ENCODE measurements at regions not wholly inside any gene's neighbourhood (a gene's known extent, or its start where the extent isn't known, plus 50 kb on each side); places are given as distances from the start of the nearest gene placed in this dataset.
"Not testable (repeated sequence)": the region's sequence is repeated elsewhere in the genome, so short reads cannot be mapped to it uniquely, and the experiment has no call there.

DNA sequence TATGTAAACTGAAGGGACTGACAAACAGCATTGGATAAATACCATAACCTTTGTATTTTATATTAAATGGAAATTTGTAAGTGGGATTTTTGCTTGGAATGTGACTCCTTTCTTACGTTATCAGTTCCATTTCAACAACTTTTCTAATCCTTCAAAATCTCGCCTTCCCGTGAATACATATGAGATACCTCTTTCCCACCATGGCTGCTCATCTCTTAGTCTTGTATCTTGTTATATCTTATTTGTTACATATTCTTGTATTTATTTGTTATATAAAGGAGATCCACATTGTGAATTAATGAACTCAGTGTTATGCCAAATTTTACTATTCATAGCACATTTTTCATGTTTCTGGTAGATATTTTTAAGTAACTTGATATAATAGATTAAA, 623.7 kb downstream of the MCTP2 start:
- no peak for DNase-seq

DNA sequence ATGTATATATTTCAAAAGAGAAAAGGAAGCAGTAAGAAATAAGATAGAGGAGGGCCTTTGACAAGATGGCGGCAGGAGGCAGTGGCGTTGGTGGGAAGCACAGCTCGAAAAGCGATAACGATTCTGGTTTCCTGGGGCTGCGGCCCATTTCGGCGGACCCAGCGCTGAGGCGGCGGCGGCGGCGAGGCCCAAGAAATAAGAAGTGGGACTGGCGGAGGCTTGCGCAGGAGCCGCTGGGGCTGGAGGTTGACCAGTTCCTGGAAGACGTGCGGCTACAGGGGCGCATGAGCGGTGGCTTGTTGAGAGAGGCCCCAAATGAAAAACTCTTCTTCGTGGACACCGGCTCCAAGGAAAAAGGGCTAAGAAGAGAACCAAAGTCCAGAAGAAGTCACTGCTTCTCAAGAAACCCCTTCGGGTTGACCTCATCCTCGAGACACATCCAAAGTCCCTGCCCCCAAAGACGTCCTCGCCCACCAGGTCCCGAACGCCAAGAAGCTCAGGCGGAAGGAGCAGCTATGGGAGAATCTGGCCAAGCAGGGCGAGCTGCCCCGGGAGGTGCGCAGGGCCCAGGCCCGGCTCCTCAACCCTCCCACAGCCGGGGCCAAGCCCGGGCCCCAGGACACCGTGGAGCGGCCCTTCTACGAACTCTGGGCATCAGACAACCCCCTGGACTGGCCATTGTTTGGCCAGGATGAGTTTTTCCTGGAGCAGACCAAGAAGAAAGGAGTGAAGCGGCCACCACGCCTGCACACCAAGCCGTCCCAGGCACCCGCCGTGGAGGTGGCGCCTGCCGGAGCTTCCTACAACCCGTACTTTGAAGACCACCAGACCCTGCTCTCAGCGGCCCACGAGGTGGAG, 624.3 kb downstream of the MCTP2 start:
- DNase-seq, result no peak

DNA sequence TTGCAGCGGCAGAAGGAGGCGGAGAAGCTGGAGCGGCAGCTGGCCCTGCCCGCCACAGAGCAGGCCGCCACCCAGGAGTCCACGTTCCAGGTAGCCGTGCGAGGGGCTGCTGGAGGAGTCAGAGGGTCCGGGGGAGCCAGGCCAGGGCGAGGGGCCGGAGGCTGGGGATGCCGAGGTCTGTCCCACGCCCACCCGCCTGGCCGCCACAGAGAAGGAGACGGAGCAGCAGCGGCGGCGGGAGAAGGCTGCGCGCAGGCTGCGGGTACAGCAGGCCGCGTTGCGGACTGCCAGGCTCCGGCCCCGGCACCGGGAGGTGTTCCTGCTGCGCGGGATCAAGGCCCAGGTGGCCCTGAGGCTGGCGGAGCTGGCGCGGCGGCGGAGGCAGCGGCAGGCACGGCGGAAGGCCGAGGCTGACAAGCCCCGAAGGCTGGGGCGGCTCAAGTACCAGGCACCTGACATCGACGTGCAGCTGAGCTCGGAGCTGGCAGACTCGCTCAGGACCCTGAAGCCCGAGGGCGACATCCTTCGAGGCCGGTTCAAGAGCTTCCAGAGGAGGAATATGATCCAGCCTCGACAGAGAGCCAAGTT, 625.0 kb downstream of the MCTP2 start:
- DNase-seq, result no peak

DNA sequence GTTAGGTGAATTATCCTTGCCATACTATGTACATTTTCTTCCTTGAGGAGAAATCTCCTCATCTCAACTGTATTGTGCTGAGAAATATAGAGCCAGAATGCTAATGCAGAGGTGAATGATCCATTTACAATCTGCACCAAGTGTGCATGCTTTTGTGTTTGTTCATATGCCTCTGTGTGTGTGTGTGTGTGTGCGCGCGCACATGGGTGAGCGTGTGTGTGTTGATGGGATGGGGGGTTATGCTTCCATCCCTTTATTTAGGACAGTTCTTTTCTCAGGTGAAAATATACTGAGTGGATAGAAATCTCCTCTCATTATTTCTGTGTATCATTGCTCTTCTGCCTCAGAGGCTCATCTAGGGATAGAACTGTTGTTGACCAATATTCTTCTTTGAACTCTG, 626.1 kb downstream of the MCTP2 start:
- DNase-seq, result no peak

DNA sequence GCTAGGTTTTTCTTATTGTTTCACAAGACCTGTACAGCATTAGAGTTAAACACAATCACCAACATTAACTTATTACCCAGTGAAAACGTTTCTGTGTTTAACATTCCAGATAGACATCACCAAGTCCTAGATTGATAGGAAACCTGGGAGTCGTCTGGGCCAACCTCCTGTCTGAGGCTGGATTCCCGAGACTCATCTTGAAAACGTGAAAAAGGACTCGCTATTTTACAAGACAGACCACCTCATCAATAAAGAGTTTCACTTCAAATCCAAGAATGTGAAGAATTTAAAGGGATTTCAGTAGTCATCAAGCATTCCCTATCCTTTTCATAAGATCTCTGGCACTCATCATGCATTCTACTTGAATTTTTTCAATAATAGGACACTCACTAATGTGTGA, 626.6 kb downstream of the MCTP2 start:
- DNase-seq, result no peak

DNA sequence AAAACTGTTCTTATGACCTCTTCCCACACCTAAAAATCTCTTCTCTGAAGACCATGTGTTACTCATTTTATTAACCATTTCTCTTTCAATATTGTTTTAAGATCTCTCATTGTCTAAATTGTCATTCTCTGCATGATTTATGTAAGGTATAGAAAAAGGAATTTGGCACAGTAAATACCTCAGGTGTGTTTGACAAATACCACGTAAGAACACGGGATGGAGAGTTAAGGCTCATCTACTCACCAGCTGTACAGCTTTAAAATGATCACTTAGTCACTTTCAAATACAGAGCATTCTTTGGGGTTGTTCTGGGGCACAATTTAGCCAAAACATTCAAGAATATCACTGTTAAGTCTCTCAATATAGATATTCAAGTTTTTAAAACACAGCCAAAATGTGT, 627.1 kb downstream of the MCTP2 start:
- DNase-seq, result no peak

DNA sequence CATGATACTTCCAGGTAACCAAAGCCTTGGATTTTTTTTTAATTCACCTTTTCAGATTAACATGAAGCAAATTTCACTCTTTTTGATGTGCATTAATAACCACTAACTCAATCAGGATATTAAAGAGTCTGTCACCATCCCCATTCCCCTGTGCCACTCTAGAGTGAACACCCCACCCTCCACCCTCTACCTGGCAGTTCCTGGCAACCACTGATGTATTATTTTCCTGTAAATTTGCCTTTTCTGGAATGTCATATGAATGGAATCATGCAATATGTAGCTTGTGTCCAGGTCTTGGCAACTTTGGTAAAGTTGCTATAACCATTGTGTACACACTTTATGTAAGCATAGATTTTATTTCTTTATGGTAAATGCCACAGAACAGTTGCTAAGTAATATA, 627.6 kb downstream of the MCTP2 start:
- no peak for DNase-seq

DNA sequence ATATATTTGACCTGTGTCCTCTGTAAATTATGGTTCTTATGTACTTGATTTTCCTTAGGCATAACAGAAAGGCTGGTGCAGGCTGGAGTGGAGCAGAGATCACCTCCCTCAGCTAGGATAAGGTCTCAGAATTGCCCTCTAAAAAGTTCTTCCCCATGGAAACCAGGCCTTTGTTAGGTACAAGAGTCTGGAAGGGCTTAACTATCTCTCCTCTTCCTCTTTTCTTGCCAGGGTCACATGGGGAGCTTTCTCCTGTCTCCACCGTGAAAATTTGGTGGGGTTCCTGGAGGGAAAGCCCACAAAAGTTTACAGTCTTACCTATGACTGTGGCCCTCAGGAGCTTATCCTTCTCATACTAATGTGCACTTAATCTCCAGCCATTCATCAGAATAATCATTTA, 633.2 kb downstream of the MCTP2 start:
- DNase-seq, result no peak

DNA sequence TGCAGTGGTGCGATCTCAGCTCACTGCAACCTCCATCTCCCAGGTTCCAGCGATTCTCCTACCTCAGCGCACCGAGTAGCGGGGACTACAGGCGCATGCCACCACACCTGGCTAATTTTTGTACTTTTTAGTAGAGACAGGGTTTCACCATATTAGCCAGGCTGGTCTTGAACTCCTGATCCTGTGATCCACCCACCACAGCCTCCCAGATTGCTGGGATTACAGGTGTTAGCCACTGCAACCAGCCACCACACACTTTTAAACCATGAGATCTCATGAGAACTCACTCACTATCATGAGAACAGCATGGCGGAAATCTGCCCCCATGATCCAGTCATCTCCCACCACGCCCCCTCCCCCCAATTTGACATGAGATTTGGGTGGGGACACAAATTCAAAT, 636.9 kb downstream of the MCTP2 start:
- not testable (repeated sequence) for DNase-seq

DNA sequence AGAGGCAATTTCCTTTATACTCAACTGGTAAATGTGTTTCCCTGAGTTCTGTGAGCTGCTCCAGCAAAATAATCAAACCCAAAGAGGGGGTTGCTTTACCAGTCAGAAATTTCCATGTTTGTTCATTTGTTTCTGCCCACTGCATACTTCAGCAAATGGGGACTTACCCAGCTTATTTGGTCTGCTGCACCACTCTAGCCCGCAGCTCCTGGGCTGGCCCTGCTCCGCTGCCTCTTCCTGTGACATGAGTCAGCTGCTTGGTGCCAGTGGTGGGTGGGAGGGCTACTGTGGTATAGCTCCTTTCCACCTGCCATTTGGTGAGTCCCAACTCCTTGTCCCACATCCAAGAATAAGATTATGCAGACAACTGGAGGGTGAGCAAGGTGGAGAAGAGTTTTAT, 644.2 kb downstream of the MCTP2 start:
- no peak for DNase-seq

DNA sequence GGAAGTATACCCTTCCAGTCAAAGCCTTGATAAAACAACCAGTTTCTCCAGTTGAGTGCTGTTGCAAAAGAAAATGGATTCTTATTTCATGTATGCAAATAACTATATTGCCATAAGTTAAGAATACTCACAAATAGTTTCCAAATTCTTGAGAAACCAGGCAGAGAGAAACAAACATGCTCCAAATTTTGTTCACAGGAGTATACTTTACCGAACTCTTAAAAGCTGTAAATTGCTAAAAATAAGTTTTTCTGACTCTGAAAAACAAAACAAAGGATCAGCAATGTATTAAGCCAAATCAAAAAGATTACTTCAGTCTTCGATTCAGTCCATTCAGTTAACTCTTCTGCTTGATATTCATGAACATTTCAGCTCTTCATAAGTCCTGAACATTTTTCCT, 646.5 kb downstream of the MCTP2 start:
- DNase-seq, result no peak

DNA sequence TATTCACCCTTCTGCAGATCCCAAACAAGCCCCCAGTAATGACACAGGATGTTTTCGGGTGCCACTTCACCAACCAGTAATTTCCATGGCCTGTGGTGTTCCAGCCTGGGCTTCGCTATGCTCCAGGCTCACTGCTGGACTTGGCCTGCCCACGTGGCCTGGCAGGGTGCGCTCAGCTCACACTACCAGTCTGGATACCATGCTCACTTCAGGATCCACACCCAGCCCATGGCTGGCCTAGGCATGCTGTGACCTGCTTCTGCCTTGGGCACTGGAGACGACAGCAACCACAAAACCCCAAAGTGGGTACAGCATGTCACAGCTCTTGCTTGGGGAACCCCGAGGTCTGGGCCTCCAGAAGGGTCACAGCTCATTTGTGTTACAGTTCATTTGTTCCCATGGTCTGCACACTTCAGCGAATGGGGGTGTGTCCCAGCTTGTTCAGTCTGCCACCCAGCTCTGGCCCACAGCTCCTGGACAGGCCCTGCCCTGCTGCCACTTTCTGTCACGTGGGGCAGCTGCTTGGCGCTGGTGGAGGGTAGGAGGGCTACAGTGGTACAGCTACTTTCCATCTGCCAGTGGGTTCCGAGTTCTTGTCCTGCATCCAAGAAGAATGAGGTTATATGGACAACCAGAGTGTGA, 650.8 kb downstream of the MCTP2 start:
- DNase-seq, result no peak

DNA sequence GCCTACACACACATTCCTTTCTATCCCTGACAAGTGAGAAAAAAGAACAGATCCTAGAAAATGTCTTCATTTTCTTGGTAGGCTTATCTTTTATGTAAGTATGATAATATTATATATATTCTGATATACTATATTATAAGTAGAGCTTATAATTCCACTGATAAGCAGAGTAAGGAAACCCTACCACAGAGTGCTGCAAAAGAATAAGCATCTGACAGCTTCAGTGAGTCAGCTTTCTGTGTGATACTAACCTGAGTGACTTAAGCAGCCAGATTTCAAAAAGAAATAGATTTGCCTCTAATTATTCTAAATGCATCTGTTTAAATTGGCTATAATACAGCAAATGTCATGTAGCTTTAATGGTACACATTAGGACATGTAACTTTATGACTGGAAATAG, 656.0 kb downstream of the MCTP2 start:
- DNase-seq, result no peak

DNA sequence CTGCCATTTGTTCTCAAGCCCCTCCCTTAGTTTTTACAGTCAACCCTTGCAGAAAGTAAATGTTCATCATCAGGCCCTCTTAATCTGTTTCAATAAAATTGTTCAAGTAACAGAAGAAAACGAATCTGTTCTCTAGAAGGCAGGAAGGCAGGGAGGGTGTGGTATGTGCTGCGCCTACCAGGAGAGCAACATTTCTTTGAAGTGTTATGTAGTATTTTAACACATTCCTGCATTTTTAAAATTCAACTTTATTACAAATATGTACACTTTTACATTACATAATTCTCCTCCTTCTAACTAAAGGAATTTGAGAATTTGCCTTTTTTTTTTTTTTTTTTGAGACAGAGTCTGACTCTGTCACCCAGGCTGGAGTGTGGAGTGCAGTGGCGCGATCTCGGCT, 657.8 kb downstream of the MCTP2 start:
- DNase-seq, result no peak

DNA sequence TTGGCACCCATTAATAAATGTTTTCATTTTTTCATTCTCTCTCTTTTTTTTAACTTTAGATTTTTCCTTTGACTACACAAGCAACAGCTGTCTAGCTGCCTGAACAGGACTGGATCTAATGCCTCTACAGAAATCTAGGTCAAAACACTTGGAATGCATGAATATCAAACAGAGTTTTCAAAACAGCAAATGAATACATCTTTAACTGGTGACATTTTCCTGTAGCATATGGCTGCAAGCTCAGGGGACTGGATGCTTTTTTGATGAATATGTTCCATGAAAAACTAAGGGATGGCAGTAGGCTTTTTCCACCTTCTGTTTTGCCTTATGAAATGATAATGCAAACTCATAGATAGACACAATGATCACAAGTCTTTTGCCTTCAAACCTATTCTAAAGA, 661.7 kb downstream of the MCTP2 start:
- DNase-seq, result no peak

DNA sequence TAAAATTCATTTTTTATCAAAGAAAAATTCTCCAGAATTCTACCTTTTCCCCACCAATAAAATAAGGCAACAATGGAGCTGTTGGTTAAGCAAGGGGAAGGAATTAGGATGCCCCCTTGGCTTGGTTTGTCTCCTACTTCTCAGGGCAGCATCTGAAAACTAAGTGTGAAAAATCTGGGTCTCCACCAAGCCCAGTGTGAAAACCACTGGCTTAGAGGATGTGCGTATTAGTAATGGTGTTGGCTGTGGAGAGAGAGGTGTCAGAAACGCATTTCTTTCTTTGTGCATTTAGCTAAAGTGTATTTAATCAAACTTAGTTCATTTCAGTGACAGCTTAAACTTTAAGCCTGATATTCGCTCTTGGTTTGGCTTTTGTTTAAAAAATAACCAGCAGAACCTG, 662.7 kb downstream of the MCTP2 start:
- no peak for DNase-seq

DNA sequence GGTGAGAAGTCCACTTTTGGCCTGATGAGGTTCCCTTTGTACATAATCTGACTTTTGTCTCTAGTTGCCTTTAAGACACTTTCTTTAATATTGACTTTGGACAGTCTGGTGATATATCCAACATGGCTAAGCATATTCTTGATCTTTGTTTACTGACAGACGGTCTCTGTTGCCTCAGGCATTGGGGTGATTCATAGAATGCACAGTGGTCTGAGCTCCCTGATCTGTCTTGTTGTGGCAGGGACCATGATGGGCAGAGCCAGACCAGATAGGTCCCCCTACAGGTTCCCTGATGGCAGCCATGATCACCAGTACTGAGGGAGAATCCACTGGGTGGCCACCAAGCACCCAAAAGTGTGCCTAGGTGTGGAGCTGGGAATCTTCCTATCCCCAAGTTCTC, 678.1 kb downstream of the MCTP2 start:
- DNase-seq, result no peak

DNA sequence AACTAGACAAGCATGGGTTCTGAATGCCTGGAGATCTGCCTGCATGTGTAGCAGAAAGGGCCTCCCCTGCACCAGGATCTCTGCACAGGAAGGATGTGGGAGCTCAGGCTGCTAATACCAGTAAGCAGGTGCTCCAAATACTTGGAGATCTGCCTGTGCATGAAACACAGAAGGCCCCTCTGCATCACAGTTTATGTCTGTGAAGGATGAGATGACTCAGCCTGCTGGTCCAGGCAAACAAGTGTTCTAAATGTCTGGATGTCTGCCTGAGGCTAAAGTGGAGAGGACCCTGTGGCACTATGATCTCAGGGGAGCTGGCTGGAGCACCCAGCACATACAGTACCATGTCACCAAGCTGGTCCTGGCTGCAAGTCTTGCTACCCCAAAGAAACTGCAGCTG, 678.8 kb downstream of the MCTP2 start:
- no peak for DNase-seq

DNA sequence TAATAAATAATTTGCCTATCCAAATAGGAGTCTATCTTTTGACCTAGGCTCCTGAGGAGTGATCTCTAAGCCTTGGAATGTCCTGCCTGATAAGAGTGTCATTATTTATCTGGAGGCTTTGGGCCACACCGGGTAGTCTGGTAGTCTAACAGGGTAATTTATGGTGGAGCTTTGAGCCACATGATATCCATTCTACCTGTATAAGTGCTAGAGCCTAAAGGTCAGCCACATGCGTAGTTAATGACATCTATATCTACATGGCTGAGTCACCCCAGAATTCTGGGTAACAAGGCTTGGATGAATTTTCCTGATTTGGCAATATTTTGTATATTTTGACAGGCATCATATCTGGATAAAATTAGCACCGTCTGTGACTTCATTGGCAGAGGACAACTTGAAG, 681.4 kb downstream of the MCTP2 start:
- no peak for DNase-seq

DNA sequence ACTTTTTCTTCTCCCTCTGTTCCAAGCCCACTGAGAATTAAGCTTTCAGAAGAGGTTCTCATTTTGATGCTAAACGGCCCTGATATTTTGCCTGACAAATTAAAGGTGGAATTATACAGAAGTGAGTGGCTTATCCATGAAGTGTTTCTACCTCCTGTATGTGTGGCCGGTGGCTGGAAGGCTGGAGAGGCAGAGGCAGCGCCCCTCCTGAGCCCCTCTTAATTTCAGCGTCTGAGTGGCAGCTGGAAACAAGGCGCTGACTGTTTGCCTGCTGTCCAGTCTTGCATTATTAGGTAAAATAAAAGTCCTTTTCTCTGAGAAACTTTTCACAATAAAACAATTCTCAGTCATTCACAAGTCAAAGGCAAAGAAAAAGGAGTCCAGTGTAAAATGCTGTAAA, 685.7 kb downstream of the MCTP2 start:
- no peak for DNase-seq

DNA sequence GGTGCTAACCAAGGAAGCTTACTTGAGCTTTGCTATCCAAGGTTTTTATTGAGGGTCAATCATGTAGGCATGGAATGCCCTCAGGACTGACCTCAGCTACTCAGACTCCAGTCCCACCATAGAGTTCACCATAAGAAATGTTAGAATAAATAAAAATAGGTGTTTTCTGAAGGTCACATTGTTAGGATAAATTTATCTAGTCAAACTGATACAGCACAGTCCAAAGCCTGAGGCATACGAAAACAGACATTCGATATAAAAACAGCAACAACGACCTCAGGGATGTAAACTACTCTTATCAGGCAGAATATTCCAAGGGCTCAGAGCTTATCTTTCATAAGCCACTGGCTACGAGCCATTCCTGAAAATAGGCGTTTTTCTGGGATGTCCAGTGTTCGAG, 690.6 kb downstream of the MCTP2 start:
- DNase-seq, result no peak

DNA sequence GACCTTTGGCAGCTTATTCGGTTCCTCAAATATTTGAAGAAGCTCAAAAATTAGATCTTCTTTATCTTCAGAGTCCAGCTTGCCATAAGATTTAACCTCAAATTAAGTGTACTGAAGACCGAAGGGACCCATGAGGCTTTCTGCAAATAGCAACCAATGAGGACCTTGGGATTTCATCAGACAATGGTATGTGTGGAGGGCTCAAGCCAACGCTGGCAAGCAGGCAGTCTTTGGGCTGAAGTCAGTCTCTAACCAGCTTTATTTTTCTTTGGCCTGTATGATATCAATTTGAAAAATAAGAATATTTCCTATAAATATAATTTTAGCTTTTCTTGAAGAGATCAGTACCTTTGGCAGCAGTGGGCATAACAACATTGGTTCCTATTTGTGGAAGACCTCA, 692.7 kb downstream of the MCTP2 start:
- DNase-seq, result no peak

DNA sequence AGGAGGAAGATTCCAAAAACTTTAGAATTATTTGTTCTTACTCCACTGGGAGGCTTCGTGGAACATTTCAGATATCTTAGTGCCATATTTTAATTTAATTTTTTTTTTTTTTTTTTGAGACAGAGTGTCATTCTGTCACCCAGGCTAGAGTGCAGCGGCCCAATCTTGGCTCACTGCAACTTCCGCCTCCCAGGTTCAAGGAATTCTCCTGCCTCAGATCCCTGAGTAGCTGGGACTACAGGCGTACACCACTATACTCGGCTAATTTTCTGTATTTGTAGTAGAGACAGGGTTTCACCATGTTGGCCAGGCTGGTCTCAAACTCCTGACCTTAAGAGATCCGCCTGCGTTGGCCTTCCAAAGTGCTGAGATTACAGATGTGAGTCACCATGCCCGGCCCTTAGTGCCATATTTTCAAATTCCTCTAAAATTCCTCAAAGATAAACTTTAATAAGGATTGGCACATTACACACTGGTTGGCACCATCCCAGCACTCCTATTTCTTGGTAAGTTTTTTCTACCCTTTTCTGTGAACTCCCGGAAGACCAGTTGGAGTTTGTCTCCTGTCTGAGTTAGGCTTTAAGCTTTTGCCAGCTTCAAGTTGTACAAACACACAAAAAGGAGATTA, 693.7 kb downstream of the MCTP2 start:
- DNase-seq, result no peak

DNA sequence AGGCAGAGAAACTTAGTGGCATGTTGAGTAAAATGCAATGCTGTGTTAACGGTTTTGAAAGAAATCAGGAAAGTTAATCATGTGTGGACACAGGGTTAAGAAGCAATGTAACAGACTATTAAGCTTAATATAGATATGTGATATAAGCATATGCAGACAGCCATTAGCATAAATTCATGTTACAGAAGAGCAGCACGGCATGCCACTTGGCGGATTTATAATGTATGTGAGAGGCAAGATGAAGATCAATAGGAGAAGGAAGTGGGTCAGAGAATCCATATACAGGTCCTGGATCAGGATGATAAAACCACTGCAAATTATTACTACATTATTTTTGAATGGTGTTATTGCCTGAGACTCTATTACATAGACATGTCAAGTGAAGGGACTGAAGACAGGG, 694.3 kb downstream of the MCTP2 start:
- DNase-seq, result no peak

All from SHP77 (cell line).